Astrocyte (in vitro differentiated cells and primary cell): ENCODE measurements at regions not wholly inside any gene's neighbourhood (a gene's known extent, or its start where the extent isn't known, plus 50 kb on each side); places are given as distances from the start of the nearest gene placed in this dataset.

ENCODE experiments used
- DNase-seq: peaks from one replicate; pipeline ENCODE4 v3.0.0-alpha.2; 2010; ENCODE audit warnings: low read depth
- FAIRE-seq: peaks from 2 replicates; lab custom pipeline; 2011; peaks lifted over from hg19 to GRCh38; lab: Jason Lieb, UNC
- H2AFZ ChIP-seq: 2 replicates; pipeline ENCODE4 v1.6.0; 2012; ENCODE audit warnings: low read depth, low read length, inconsistent platforms
- H3K27ac ChIP-seq: 2 replicates; pipeline ENCODE4 v1.5.1; 2011; ENCODE audit warnings: low read depth, low read length, inconsistent platforms
- H3K27me3 ChIP-seq: 2 replicates; pipeline ENCODE4 v1.6.0; 2011; ENCODE audit warnings: low read length, inconsistent platforms; ENCODE audit not compliant: insufficient read depth
- H3K36me3 ChIP-seq: 2 replicates; pipeline ENCODE4 v1.5.1; 2011; ENCODE audit warnings: low read length, inconsistent platforms; ENCODE audit not compliant: insufficient read depth
- H3K4me1 ChIP-seq: 2 replicates; pipeline ENCODE4 v1.5.1; 2011; ENCODE audit warnings: low read length, inconsistent platforms; ENCODE audit not compliant: insufficient read depth
- H3K4me2 ChIP-seq: 2 replicates; pipeline ENCODE4 v1.6.0; 2012; ENCODE audit warnings: low read length, inconsistent platforms
- H3K4me3 ChIP-seq: 2 replicates; pipeline ENCODE4 v1.5.1; 2011; ENCODE audit warnings: low read depth, mild to moderate bottlenecking, low read length, inconsistent platforms; ENCODE audit not compliant: insufficient read depth
- H3K79me2 ChIP-seq: 2 replicates; pipeline ENCODE4 v1.6.0; 2012; ENCODE audit warnings: mild to moderate bottlenecking, low read length, inconsistent platforms; ENCODE audit not compliant: insufficient read depth
- H3K9ac ChIP-seq: 2 replicates; pipeline ENCODE4 v1.6.0; 2012; ENCODE audit warnings: mild to moderate bottlenecking, low read length, inconsistent platforms
- H3K9me3 ChIP-seq: 2 replicates; pipeline ENCODE4 v1.5.1; 2012; ENCODE audit warnings: low read depth, mild to moderate bottlenecking, low read length, inconsistent platforms; ENCODE audit not compliant: insufficient read depth
- H4K20me1 ChIP-seq: 2 replicates; pipeline ENCODE4 v1.6.0; 2012; ENCODE audit warnings: low read length, inconsistent platforms; ENCODE audit not compliant: insufficient read depth
- H3K27ac Mint-ChIP-seq: one replicate; pipeline ENCODE4 v1.8.0; 2021; ENCODE audit warnings: mild to moderate bottlenecking, mixed read lengths; ENCODE audit not compliant: unreplicated experiment
- H3K27me3 Mint-ChIP-seq: one replicate; pipeline ENCODE4 v1.8.0; 2021; ENCODE audit warnings: low read depth, mixed read lengths; ENCODE audit not compliant: unreplicated experiment
- H3K36me3 Mint-ChIP-seq: one replicate; pipeline ENCODE4 v1.8.0; 2021; ENCODE audit warnings: low read depth, mixed read lengths; ENCODE audit not compliant: unreplicated experiment
- H3K4me1 Mint-ChIP-seq: one replicate; pipeline ENCODE4 v1.8.0; 2021; ENCODE audit warnings: low read depth, mixed read lengths; ENCODE audit not compliant: unreplicated experiment
- H3K4me3 Mint-ChIP-seq: one replicate; pipeline ENCODE4 v1.8.0; 2021; ENCODE audit warnings: mild to moderate bottlenecking, moderate library complexity, mixed read lengths; ENCODE audit not compliant: unreplicated experiment
- H3K9me3 Mint-ChIP-seq: one replicate; pipeline ENCODE4 v1.8.0; 2021; ENCODE audit warnings: mild to moderate bottlenecking, mixed read lengths; ENCODE audit not compliant: unreplicated experiment
- CTCF ChIP-seq: IDR thresholded peaks from 2 replicates; pipeline ENCODE4 v1.5.1; 2011; ENCODE audit warnings: low read depth, mild to moderate bottlenecking, inconsistent platforms, low read length, moderate library complexity; ENCODE audit not compliant: insufficient read depth
- EZH2 ChIP-seq: IDR thresholded peaks from 2 replicates; pipeline ENCODE4 v1.6.1; 2012; ENCODE audit warnings: mild to moderate bottlenecking, low read length, inconsistent platforms; ENCODE audit not compliant: insufficient read depth

GRCh38 chr6:156434049-156434794 lies 343.0 kb upstream of the ARID1B start:
- Histone ChIP-seq H3K79me2 (no peaks in the 10 kb centered on the region), H3K4me1 (no peaks in the 10 kb centered on the region), H3K27ac (no peak overlapping the region), H3K4me3 (no peak overlapping the region), H3K9me3 (peaks cover 3% of the 10 kb centered on the region), H3K36me3 (no peaks in the 10 kb centered on the region), H4K20me1 (no peaks in the 10 kb centered on the region), H2AFZ (no peak overlapping the region), H3K27me3 (no peaks in the 10 kb centered on the region), H3K4me2 (no peak overlapping the region), H3K9ac (no peak overlapping the region)
- FAIRE-seq (no peak), DNase-seq (no peak)
- Mint-ChIP-seq H3K9me3 (peaks cover 4% of the 10 kb centered on the region), H3K27me3 (peaks cover 2% of the 10 kb centered on the region), H3K27ac (no peak overlapping the region), H3K4me3 (no peak overlapping the region), H3K4me1 (peaks cover 3% of the 10 kb centered on the region), H3K36me3 (no peaks in the 10 kb centered on the region)
- TF ChIP-seq EZH2 (no peak), CTCF (no peak)

GRCh38 chr6:156432543-156432942 lies 344.6 kb upstream of the ARID1B start:
- Mint-ChIP-seq H3K9me3 (peaks cover 8% of the 10 kb centered on the region), H3K36me3 (no peaks in the 10 kb centered on the region)

More at GRCh38 chr6:156432543-156432942, 344.6 kb upstream of the ARID1B start:
- Histone ChIP-seq H4K20me1 (no peaks in the 10 kb centered on the region), H3K4me2 (no peak overlapping the region), H3K79me2 (no peaks in the 10 kb centered on the region), H3K36me3 (no peaks in the 10 kb centered on the region), H3K27me3 (no peaks in the 10 kb centered on the region), H2AFZ (no peak overlapping the region), H3K4me1 (no peaks in the 10 kb centered on the region), H3K4me3 (no peak overlapping the region), H3K9me3 (peaks cover 3% of the 10 kb centered on the region), H3K9ac (no peak overlapping the region), H3K27ac (no peak overlapping the region)
- H3K4me1 Mint-ChIP-seq: peaks cover 14% of the 10 kb centered on the region
- FAIRE-seq (no peak), DNase-seq (no peak)
- peaks cover 2% of the 10 kb centered on the region for H3K27me3 Mint-ChIP-seq
- H3K4me3 Mint-ChIP-seq: no peak overlapping the region
- TF ChIP-seq CTCF: no peak
- no peak for TF ChIP-seq EZH2
- H3K27ac Mint-ChIP-seq: no peak overlapping the region
